BE2C (cell line): ENCODE measurements at regions not wholly inside any gene's neighbourhood (a gene's known extent, or its start where the extent isn't known, plus 50 kb on each side); places are given as distances from the start of the nearest gene placed in this dataset.
"Not testable (repeated sequence)": the region's sequence is repeated elsewhere in the genome, so short reads cannot be mapped to it uniquely, and the experiment has no call there.

Experiments used
- DNase-seq: peaks from one replicate; pipeline ENCODE4 v3.0.0-alpha.2; 2020
- H3K27me3 ChIP-seq: fragments of 250-450 bp; sonication (Bioruptor Pico); 2 replicates; pipeline ENCODE4 v1.5.1; 2020; ENCODE audit warnings: mild to moderate bottlenecking
- H3K36me3 ChIP-seq: fragments of 250-450 bp; sonication (Bioruptor Pico); 2 replicates; pipeline ENCODE4 v1.5.1; 2020; ENCODE audit warnings: mild to moderate bottlenecking
- H3K4me1 ChIP-seq: fragments of 250-450 bp; sonication (Bioruptor Pico); 2 replicates; pipeline ENCODE4 v1.5.1; 2020
- H3K4me3 ChIP-seq: 2 replicates; pipeline ENCODE4 v1.5.1; 2011; ENCODE audit warnings: low read depth, low read length
- H3K9me3 ChIP-seq: fragments of 250-450 bp; sonication (Bioruptor Pico); 2 replicates; pipeline ENCODE4 v1.5.1; 2020
- TF ChIP-seq, protein P1 (sequence below): IDR thresholded peaks from 2 replicates; pipeline ENCODE4 v1.5.1; 2012; ENCODE audit warnings: mild to moderate bottlenecking, low read depth, low read length

DNA sequence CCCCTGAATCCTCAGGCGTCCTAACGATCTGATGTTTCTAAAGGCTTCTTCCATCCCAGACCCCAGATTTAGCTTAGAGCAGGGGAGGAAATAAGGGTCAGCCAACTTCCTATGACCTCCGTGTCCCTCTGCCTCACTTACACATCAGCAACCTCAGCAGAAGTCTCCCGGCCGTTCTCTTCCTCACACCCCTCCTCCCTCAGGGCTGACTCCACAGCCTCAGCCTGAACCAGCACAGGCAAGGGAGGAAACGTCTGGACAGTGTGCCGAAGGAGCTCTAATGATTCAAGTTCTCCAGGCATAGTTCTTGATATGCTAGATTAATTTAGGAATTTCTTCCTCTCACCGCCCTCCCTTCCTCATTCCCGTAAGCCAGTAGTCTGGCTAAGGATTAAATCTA is 121.4 kb downstream of the NUFIP1 start:
- TF ChIP-seq, protein P1, sequence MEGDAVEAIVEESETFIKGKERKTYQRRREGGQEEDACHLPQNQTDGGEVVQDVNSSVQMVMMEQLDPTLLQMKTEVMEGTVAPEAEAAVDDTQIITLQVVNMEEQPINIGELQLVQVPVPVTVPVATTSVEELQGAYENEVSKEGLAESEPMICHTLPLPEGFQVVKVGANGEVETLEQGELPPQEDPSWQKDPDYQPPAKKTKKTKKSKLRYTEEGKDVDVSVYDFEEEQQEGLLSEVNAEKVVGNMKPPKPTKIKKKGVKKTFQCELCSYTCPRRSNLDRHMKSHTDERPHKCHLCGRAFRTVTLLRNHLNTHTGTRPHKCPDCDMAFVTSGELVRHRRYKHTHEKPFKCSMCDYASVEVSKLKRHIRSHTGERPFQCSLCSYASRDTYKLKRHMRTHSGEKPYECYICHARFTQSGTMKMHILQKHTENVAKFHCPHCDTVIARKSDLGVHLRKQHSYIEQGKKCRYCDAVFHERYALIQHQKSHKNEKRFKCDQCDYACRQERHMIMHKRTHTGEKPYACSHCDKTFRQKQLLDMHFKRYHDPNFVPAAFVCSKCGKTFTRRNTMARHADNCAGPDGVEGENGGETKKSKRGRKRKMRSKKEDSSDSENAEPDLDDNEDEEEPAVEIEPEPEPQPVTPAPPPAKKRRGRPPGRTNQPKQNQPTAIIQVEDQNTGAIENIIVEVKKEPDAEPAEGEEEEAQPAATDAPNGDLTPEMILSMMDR: no peak
- H3K27me3 ChIP-seq: no peaks in the 10 kb centered on the region
- H3K36me3 ChIP-seq: no peaks in the 10 kb centered on the region
- H3K4me3 ChIP-seq: no peak overlapping the region
- H3K4me1 ChIP-seq: no peaks in the 10 kb centered on the region
- no peaks in the 10 kb centered on the region for H3K9me3 ChIP-seq
- DNase-seq: no peak

- H3K9me3 ChIP-seq: no peaks in the 10 kb centered on the region
- no peak for DNase-seq
- no peaks in the 10 kb centered on the region for H3K36me3 ChIP-seq
- H3K4me3 ChIP-seq: no peak overlapping the region
- TF ChIP-seq, protein P1: no peak
- no peaks in the 10 kb centered on the region for H3K27me3 ChIP-seq
- H3K4me1 ChIP-seq: no peaks in the 10 kb centered on the region
Measured at GRCh38 chr13:44866411-44866911, 122.8 kb downstream of the NUFIP1 start.

- Histone ChIP-seq H3K4me3 (no peak overlapping the region), H3K4me1 (no peaks in the 10 kb centered on the region), H3K27me3 (no peaks in the 10 kb centered on the region), H3K36me3 (no peaks in the 10 kb centered on the region), H3K9me3 (no peaks in the 10 kb centered on the region)
- TF ChIP-seq, protein P1: no peak
- DNase-seq: no peak
Measured at GRCh38 chr13:44865722-44866410, 123.4 kb downstream of the NUFIP1 start.

GRCh38 chr13:44863641-44864040 is 125.6 kb downstream of the NUFIP1 start:
- not testable (repeated sequence) for H3K9me3 ChIP-seq, H3K27me3 ChIP-seq, H3K36me3 ChIP-seq, DNase-seq, H3K4me3 ChIP-seq, H3K4me1 ChIP-seq

DNA sequence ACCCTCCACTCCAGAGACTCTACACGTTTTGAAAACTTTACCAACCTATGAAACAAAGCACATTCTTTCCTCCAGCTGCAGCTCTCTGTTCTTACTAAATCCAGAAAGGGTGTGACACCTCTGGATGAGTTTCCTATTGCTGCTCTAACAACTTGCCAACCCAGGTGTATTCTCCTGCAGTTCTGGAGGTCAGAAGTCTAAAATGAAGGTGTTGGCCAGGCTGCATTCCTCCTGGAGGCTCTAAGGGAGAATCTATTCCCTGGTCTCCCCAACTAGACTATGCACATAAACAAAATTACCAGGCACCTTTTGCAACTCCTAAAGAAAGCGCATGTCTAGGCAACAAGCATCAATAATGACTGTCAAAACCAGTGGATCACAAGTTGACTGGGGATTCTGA is 128.8 kb downstream of the NUFIP1 start:
- Histone ChIP-seq H3K36me3 (no peaks in the 10 kb centered on the region), H3K4me1 (no peaks in the 10 kb centered on the region), H3K9me3 (no peaks in the 10 kb centered on the region), H3K4me3 (no peak overlapping the region), H3K27me3 (peaks cover 3% of the 10 kb centered on the region; the same call in 1 of the 2 replicates)
- DNase-seq: no peak
- TF ChIP-seq, protein P1: no peak

DNA sequence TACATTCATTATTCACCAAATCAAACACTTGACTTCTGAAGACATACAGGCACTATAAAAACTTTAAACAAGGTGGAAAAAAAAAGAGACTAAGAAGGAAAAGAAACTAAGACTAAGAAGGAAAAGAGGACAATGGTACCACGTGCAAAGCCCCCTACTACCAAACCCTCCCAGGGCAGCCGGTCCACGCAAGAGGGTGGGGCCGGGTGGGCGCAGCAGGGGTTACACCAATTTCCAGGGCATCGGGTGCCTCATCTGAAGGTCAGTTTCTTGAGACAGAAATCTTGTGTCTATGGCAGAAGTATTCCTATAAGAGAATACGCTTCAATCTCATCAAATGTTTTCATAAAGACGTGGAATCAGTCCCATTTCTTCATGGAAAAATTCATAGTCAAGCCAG is 131.5 kb downstream of the NUFIP1 start:
- TF ChIP-seq, protein P1: no peak
- no peak for DNase-seq
- H3K9me3 ChIP-seq: no peaks in the 10 kb centered on the region
- no peaks in the 10 kb centered on the region for H3K4me1 ChIP-seq
- no peaks in the 10 kb centered on the region for H3K36me3 ChIP-seq
- no peak overlapping the region for H3K4me3 ChIP-seq
- H3K27me3 ChIP-seq: peaks cover 3% of the 10 kb centered on the region; the same call in 1 of the 2 replicates
